Ishikawa (cell line): ENCODE measurements at regions not wholly inside any gene's neighbourhood (a gene's known extent, or its start where the extent isn't known, plus 50 kb on each side); places are given as distances from the start of the nearest gene placed in this dataset.

ENCODE experiments used
- CEBPB ChIP-seq: IDR thresholded peaks from 2 replicates; pipeline ENCODE4 v1.6.1; 2012
- CREB1 ChIP-seq: IDR thresholded peaks from 2 replicates; pipeline ENCODE4 v1.6.1; 2012; ENCODE audit warnings: low read depth
- EGR1 ChIP-seq: IDR thresholded peaks from 2 replicates; pipeline ENCODE4 v1.6.1; 2012
- EP300 ChIP-seq: IDR thresholded peaks from 2 replicates; pipeline ENCODE4 v1.6.1; 2012; ENCODE audit warnings: borderline replicate concordance
- FOXM1 ChIP-seq: IDR thresholded peaks from 2 replicates; pipeline ENCODE4 v1.6.1; 2012; ENCODE audit warnings: low read depth, borderline replicate concordance
- NFIC ChIP-seq: IDR thresholded peaks from 2 replicates; pipeline ENCODE4 v1.6.1; 2012
- RAD21 ChIP-seq: IDR thresholded peaks from 2 replicates; pipeline ENCODE4 v1.6.1; 2012; ENCODE audit warnings: low read depth
- TAF1 ChIP-seq: IDR thresholded peaks from 2 replicates; pipeline ENCODE4 v1.6.1; 2012; ENCODE audit warnings: low read depth, mild to moderate bottlenecking
- TCF12 ChIP-seq: IDR thresholded peaks from 2 replicates; pipeline ENCODE4 v1.6.1; 2012; ENCODE audit warnings: low read depth
- TEAD4 ChIP-seq: IDR thresholded peaks from 2 replicates; pipeline ENCODE4 v1.6.1; 2012
- YY1 ChIP-seq: IDR thresholded peaks from 2 replicates; pipeline ENCODE4 v1.6.1; 2012; ENCODE audit warnings: low read depth
- ZBTB7A ChIP-seq: IDR thresholded peaks from 2 replicates; pipeline ENCODE4 v1.6.1; 2012; ENCODE audit warnings: low read depth
- TF ChIP-seq, protein P1 (sequence below): IDR thresholded peaks from 2 replicates; pipeline ENCODE4 v1.6.1; 2012
- TF ChIP-seq, protein P2 (sequence below): IDR thresholded peaks from 2 replicates; pipeline ENCODE4 v1.6.1; 2012; ENCODE audit warnings: low read depth, mild to moderate bottlenecking
- TF ChIP-seq, protein P3 (sequence below): IDR thresholded peaks from 2 replicates; pipeline ENCODE4 v1.6.1; 2012

DNA sequence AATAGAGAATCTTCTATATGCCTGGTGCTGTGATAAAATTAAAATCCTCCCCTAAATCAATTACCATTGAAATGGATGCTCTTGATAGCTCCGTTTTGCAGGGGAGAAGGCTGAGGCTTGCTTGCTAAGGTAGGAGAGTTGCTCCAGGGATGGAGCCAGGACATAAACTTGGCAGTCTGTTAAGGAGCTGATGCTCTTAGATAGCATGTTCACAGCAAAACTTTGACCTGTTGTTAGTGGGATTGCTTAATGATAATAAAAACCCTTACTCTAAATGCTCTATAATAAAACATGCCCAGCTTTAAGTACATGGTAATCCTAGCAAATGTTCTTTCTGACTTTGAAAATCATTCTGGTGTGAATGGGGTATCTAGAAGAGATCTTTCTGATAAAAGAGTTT lies 228.4 kb upstream of the JAG1 start:
- TF ChIP-seq, protein P1, sequence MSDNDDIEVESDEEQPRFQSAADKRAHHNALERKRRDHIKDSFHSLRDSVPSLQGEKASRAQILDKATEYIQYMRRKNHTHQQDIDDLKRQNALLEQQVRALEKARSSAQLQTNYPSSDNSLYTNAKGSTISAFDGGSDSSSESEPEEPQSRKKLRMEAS, result no peak
- TF ChIP-seq TAF1, result no peak
- TF ChIP-seq YY1, result no peak
- no peak for TF ChIP-seq ZBTB7A
- no peak for TF ChIP-seq TEAD4
- no peak for TF ChIP-seq CEBPB
- TF ChIP-seq, protein P2, sequence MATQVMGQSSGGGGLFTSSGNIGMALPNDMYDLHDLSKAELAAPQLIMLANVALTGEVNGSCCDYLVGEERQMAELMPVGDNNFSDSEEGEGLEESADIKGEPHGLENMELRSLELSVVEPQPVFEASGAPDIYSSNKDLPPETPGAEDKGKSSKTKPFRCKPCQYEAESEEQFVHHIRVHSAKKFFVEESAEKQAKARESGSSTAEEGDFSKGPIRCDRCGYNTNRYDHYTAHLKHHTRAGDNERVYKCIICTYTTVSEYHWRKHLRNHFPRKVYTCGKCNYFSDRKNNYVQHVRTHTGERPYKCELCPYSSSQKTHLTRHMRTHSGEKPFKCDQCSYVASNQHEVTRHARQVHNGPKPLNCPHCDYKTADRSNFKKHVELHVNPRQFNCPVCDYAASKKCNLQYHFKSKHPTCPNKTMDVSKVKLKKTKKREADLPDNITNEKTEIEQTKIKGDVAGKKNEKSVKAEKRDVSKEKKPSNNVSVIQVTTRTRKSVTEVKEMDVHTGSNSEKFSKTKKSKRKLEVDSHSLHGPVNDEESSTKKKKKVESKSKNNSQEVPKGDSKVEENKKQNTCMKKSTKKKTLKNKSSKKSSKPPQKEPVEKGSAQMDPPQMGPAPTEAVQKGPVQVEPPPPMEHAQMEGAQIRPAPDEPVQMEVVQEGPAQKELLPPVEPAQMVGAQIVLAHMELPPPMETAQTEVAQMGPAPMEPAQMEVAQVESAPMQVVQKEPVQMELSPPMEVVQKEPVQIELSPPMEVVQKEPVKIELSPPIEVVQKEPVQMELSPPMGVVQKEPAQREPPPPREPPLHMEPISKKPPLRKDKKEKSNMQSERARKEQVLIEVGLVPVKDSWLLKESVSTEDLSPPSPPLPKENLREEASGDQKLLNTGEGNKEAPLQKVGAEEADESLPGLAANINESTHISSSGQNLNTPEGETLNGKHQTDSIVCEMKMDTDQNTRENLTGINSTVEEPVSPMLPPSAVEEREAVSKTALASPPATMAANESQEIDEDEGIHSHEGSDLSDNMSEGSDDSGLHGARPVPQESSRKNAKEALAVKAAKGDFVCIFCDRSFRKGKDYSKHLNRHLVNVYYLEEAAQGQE, result no peak
- no peak for TF ChIP-seq TCF12
- no peak for TF ChIP-seq FOXM1
- no peak for TF ChIP-seq RAD21
- TF ChIP-seq EP300, result no peak
- TF ChIP-seq NFIC, result no peak
- TF ChIP-seq, protein P3, sequence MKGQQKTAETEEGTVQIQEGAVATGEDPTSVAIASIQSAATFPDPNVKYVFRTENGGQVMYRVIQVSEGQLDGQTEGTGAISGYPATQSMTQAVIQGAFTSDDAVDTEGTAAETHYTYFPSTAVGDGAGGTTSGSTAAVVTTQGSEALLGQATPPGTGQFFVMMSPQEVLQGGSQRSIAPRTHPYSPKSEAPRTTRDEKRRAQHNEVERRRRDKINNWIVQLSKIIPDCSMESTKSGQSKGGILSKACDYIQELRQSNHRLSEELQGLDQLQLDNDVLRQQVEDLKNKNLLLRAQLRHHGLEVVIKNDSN, result no peak
- no peak for TF ChIP-seq CREB1
- TF ChIP-seq EGR1, result no peak

DNA sequence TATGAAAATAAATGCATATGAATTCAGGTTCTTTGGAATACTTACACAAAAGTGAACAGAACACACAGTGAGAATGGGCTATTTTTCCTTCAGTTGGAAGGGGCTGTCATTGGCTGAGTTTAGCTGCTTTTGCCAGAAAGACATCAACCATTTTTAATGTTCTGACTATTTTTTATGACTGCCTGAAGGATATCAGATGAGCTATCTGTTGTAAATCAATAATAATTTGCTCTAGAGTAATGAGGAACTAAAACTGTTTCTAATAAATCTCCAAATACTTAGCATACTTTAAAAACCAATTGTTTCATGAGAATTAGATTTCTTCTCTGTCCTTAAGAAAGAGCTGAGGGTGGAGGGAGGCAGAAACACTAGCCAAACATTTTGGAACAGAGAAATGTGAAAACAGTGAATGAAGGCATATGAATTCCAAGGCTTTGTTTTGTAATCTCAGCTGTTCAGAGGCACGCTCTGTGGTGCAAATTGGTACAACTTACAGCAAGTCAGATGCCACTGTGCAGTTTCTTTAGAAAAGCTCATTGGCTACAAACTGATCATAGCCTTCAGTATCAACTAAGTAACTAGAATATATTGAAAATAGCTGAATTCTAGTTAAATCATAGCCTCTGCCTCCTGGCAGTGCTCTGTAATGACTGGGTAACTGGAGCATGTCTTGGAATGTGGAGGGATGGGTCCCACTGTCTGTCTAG lies 228.9 kb upstream of the JAG1 start:
- TF ChIP-seq EP300 (no peak), YY1 (no peak), FOXM1 (no peak), NFIC (no peak), RAD21 (no peak), CREB1 (no peak), TEAD4 (no peak), CEBPB (no peak), ZBTB7A (no peak), TCF12 (no peak), TAF1 (no peak), EGR1 (no peak)
- TF ChIP-seq, protein P1, result no peak
- TF ChIP-seq, protein P2, result no peak
- TF ChIP-seq, protein P3, result no peak

DNA sequence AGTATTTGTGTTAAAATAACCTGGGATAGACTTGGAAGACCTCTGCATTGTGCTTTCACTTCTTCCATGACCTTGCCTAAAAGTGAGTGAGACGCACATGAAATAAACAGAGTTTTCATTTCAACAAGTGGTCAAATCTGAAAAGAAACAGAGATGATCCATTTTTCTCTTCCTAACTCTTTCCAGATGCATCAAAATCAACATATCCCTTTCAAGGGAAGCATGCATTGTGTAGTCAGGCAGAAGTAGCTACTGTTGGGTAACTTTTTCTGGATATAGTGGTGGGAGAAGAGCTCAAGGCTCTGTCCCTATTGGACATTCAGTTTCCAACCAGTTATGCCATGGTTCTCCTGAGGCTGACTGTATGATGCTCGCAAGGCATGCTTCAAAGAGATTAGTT lies 233.0 kb upstream of the JAG1 start:
- TF ChIP-seq CREB1, result no peak
- TF ChIP-seq, protein P3, result no peak
- TF ChIP-seq, protein P2, result no peak
- TF ChIP-seq RAD21, result no peak
- no peak for TF ChIP-seq YY1
- TF ChIP-seq NFIC, result no peak
- TF ChIP-seq EP300, result no peak

DNA sequence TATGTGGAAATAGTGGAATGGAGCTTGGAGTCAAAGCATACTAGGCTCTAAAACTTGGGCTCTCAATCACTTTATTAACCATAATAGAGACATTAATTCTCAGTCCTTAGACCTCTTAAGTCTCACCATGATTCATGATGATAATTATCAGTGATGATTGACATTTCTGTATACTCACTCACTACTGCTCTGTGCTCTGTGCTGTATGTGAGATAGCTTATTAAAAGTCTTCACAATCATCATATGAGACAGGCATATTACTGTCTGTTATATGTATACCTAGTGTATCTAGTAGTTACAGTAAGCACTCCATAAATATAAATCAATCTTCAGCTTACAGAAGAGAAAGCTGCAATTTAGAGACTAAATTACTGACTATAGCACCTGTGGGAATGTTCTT lies 236.0 kb upstream of the JAG1 start:
- TF ChIP-seq, protein P1, result no peak
- no peak for TF ChIP-seq CREB1
